PC-3 (cell line): ENCODE measurements at regions not wholly inside any gene's neighbourhood (a gene's known extent, or its start where the extent isn't known, plus 50 kb on each side); places are given as distances from the start of the nearest gene placed in this dataset.

Experiments used
- ATAC-seq: fragments of 200-7000 bp; cut with Tn5 transposase; 2 replicates; pipeline ENCODE4 v1.9.1; 2020; ENCODE audit warnings: mild to moderate bottlenecking, moderate library complexity
- BruUV-seq: library from RNA; stranded (reverse); fragments of 400-500 nt; replicated peaks from 2 replicates; lab custom pipeline; 2021; lab: Mats Ljungman, UMichigan
- CTCF ChIA-PET: fragments of 300-600 bp; sonication (Branson Sonifier 250); formaldehyde crosslinking; loops from one replicate; lab custom pipeline; 2022; ENCODE audit warnings: antibody characterized with exemption; lab: Charles Lee
- POLR2A ChIA-PET: fragments of 300-600 bp; sonication (Branson Sonifier 250); formaldehyde crosslinking; loops from one replicate; lab custom pipeline; 2022; ENCODE audit warnings: antibody characterized with exemption; ENCODE audit not compliant: unreplicated experiment; lab: Charles Lee
- DNase-seq: peaks from one replicate; pipeline ENCODE4 v3.0.0-alpha.2; 2015
- H2AFZ ChIP-seq: fragments of 300-600 bp; sonication (generic); 2 replicates; pipeline ENCODE4 v1.6.0; 2016; ENCODE audit warnings: antibody characterized with exemption, low read length
- H3F3A ChIP-seq: fragments of 300-600 bp; sonication (generic); one replicate; pipeline ENCODE4 v1.6.0; 2017; ENCODE audit warnings: antibody characterized with exemption, low read length, control low read depth, mild to moderate bottlenecking; ENCODE audit not compliant: unreplicated experiment
- H3K27ac ChIP-seq: fragments of 300-600 bp; sonication (generic); 2 replicates; pipeline ENCODE4 v1.5.1; 2016; ENCODE audit warnings: mild to moderate bottlenecking, low read length
- H3K27me3 ChIP-seq: fragments of 300-600 bp; sonication (generic); 2 replicates; pipeline ENCODE4 v1.6.1; 2016; ENCODE audit warnings: low read length, mixed read lengths
- H3K36me3 ChIP-seq: fragments of 300-600 bp; sonication (generic); 2 replicates; pipeline ENCODE4 v1.6.1; 2016; ENCODE audit warnings: low read depth, mixed run types, low read length, mixed read lengths
- H3K4me1 ChIP-seq: fragments of 300-600 bp; sonication (generic); 2 replicates; pipeline ENCODE4 v1.5.1; 2016; ENCODE audit warnings: low read length; ENCODE audit not compliant: insufficient read depth
- H3K4me2 ChIP-seq: fragments of 300-600 bp; sonication (generic); 2 replicates; pipeline ENCODE4 v1.6.0; 2016; ENCODE audit warnings: low read length
- H3K4me3 ChIP-seq: fragments of 300-600 bp; sonication (generic); 2 replicates; pipeline ENCODE4 v1.5.1; 2016; ENCODE audit warnings: mild to moderate bottlenecking, low read length, mixed read lengths
- H3K79me2 ChIP-seq: fragments of 300-600 bp; sonication (generic); 2 replicates; pipeline ENCODE4 v1.6.1; 2017; ENCODE audit warnings: low read length, mixed read lengths
- H3K9ac ChIP-seq: fragments of 300-600 bp; sonication (generic); 2 replicates; pipeline ENCODE4 v1.6.0; 2016; ENCODE audit warnings: mild to moderate bottlenecking, low read length
- H3K9me2 ChIP-seq: fragments of 300-600 bp; sonication (generic); replicated peaks from 2 replicates; pipeline ENCODE4 v1.6.1; 2016; ENCODE audit warnings: mixed run types, low read length, mixed read lengths
- H3K9me3 ChIP-seq: fragments of 300-600 bp; sonication (generic); 2 replicates; pipeline ENCODE4 v1.6.1; 2016; ENCODE audit warnings: low read length, mixed read lengths
- H4K20me1 ChIP-seq: fragments of 300-600 bp; sonication (generic); 2 replicates; pipeline ENCODE4 v1.6.1; 2016; ENCODE audit warnings: low read length, mixed read lengths
- CTCF ChIP-seq: fragments of 300-600 bp; sonication (generic); conservative IDR thresholded peaks from 2 replicates; pipeline ENCODE4 v1.5.1; 2017; ENCODE audit warnings: antibody characterized with exemption, low read depth, mild to moderate bottlenecking, low read length
- EZH2 ChIP-seq: fragments of 300-600 bp; sonication (generic); IDR thresholded peaks from one replicate; pipeline ENCODE4 v1.6.1; 2017; ENCODE audit warnings: antibody characterized with exemption, mild to moderate bottlenecking, low read length; ENCODE audit not compliant: unreplicated experiment
- EZH2phosphoT487 ChIP-seq: fragments of 300-600 bp; sonication (generic); IDR thresholded peaks from 2 replicates; pipeline ENCODE4 v1.6.1; 2018; ENCODE audit warnings: mild to moderate bottlenecking, antibody characterized with exemption, low read length, borderline replicate concordance
- intact Hi-C: fragments of 100-400 bp; cut with micrococcal nuclease; formaldehyde crosslinking; loops from 2 replicates; pipeline ENCODE4 v1.9.0; 2023

GRCh38 chr16:17557949-17558348 lies 87.2 kb upstream of the XYLT1 start:
- Histone ChIP-seq H3K4me2 (no peak overlapping the region), H3K4me1 (no peaks in the 10 kb centered on the region), H3F3A (no peaks in the 10 kb centered on the region), H3K27ac (no peak overlapping the region), H3K4me3 (no peak overlapping the region), H3K79me2 (no peaks in the 10 kb centered on the region), H3K9ac (no peak overlapping the region), H3K9me3 (no peaks in the 10 kb centered on the region), H3K9me2 (no peaks in the 10 kb centered on the region), H3K27me3 (no peaks in the 10 kb centered on the region), H2AFZ (no peak overlapping the region), H3K36me3 (no peaks in the 10 kb centered on the region), H4K20me1 (no peaks in the 10 kb centered on the region)
- intact Hi-C loops, result no loop called here
- no peak for DNase-seq
- POLR2A ChIA-PET, result no interaction called here
- CTCF ChIA-PET, result no interaction called here
- ATAC-seq, result no peak
- no TSS peak for BruUV-seq
- TF ChIP-seq EZH2 (no peak), CTCF (no peak)

DNA sequence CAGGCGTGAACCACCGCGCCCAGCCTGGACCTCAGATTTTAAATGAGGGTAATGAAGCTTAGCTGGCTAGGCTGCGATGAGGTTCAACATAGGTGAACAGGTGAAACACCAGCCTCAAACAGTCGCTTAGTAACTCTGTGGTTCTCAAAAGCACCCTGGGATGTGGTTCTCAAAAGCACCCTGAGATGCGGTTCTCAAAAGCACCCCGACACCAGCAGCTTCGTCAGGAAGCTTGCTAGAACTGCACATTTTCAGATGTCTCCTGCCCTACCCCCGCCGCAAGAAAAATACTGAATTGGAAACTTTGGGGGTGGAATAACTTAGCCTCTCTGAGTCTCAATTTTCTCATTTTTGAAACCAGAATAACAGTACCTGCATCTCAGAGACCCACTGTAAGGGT lies 86.7 kb upstream of the XYLT1 start:
- intact Hi-C loops, result no loop called here
- H4K20me1 ChIP-seq, result no peaks in the 10 kb centered on the region
- H3K79me2 ChIP-seq, result no peaks in the 10 kb centered on the region
- POLR2A ChIA-PET, result no interaction called here
- CTCF ChIA-PET, result no interaction called here
- H3K9me3 ChIP-seq, result no peaks in the 10 kb centered on the region
- no peaks in the 10 kb centered on the region for H3F3A ChIP-seq
- no peak overlapping the region for H3K9ac ChIP-seq
- H3K27ac ChIP-seq, result no peak overlapping the region
- DNase-seq (no peak), ATAC-seq (no peak)
- H3K9me2 ChIP-seq, result no peaks in the 10 kb centered on the region
- no peak overlapping the region for H3K4me3 ChIP-seq
- H3K4me1 ChIP-seq, result no peaks in the 10 kb centered on the region
- BruUV-seq, result no TSS peak
- H3K4me2 ChIP-seq, result no peak overlapping the region
- H3K36me3 ChIP-seq, result no peaks in the 10 kb centered on the region
- no peak overlapping the region for H2AFZ ChIP-seq
- no peak for TF ChIP-seq CTCF
- no peak for TF ChIP-seq EZH2phosphoT487
- TF ChIP-seq EZH2, result no peak
- no peaks in the 10 kb centered on the region for H3K27me3 ChIP-seq

- 0 out of 2 replicates have a peak, but pooled peaks have one; percentile 18 for ATAC-seq
- intact Hi-C loops, result no loop called here
- no peaks in the 10 kb centered on the region for H3K9me3 ChIP-seq
- peak; percentile 17 for DNase-seq
- CTCF ChIA-PET, result no interaction called here
- H3K4me2 ChIP-seq, result no peak overlapping the region
- H3K27me3 ChIP-seq, result no peaks in the 10 kb centered on the region
- TF ChIP-seq EZH2phosphoT487, result no peak
- peak; percentile 37 for TF ChIP-seq CTCF
- H3K4me3 ChIP-seq, result no peak overlapping the region
- no peaks in the 10 kb centered on the region for H3K79me2 ChIP-seq
- no peak overlapping the region for H2AFZ ChIP-seq
- no peaks in the 10 kb centered on the region for H3K9me2 ChIP-seq
- H3K36me3 ChIP-seq, result no peaks in the 10 kb centered on the region
- H3K27ac ChIP-seq, result no peak overlapping the region
- no peak overlapping the region for H3K9ac ChIP-seq
- BruUV-seq, result no TSS peak
- H3K4me1 ChIP-seq, result no peaks in the 10 kb centered on the region
- no peaks in the 10 kb centered on the region for H3F3A ChIP-seq
- POLR2A ChIA-PET, result no interaction called here
- H4K20me1 ChIP-seq, result no peaks in the 10 kb centered on the region
Measured at GRCh38 chr16:17556276-17557052, 85.7 kb upstream of the XYLT1 start.
